Adipocyte (in vitro differentiated cells): ENCODE measurements at regions not wholly inside any gene's neighbourhood (a gene's known extent, or its start where the extent isn't known, plus 50 kb on each side); places are given as distances from the start of the nearest gene placed in this dataset.
"Not testable (repeated sequence)": the region's sequence is repeated elsewhere in the genome, so short reads cannot be mapped to it uniquely, and the experiment has no call there.

Source experiments
- DNase-seq: peaks from one replicate; pipeline ENCODE4 v3.0.0-alpha.2; 2015; ENCODE audit warnings: low read depth
- H3K27me3 ChIP-seq: replicated peaks from 2 replicates; pipeline ENCODE4 v1.7.0; 2013; ENCODE audit warnings: mild to moderate bottlenecking, low read length, moderate library complexity; ENCODE audit not compliant: control insufficient read depth, insufficient read depth
- H3K36me3 ChIP-seq: 2 replicates; pipeline ENCODE4 v1.7.0; 2013; ENCODE audit warnings: low read length, mild to moderate bottlenecking, moderate library complexity; ENCODE audit not compliant: control insufficient read depth, insufficient read depth, severe bottlenecking
- H3K4me1 ChIP-seq: 2 replicates; pipeline ENCODE4 v1.7.0; 2013; ENCODE audit warnings: mild to moderate bottlenecking, low read length, moderate library complexity; ENCODE audit not compliant: control insufficient read depth, insufficient read depth
- H3K4me3 ChIP-seq: 2 replicates; pipeline ENCODE4 v1.7.0; 2013; ENCODE audit warnings: mild to moderate bottlenecking, low read length, moderate library complexity
- H3K9ac ChIP-seq: 2 replicates; pipeline ENCODE4 v1.7.0; 2013; ENCODE audit warnings: mild to moderate bottlenecking, low read length, moderate library complexity
- H3K9me3 ChIP-seq: 2 replicates; pipeline ENCODE4 v1.7.0; 2013; ENCODE audit warnings: mild to moderate bottlenecking, low read length, moderate library complexity; ENCODE audit not compliant: control insufficient read depth

DNA sequence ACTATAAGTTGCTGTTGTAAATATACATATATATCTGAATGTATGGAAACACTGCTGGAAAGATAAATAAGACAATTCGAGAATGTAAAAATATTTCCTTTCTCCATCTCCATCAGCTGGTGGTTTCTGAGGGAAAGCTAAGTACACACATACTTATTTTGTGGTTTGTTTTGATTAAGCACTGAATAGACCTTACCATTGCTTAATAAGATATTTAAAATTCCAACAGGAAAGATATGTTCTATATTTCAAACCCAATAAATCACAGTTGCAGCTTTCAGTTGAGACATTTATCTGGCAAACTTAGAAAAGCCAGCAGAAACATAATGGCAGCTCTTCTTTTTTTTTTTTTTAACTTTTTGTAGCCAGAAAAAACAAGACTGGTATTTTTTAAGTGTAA is 160.4 kb downstream of the VGLL3 start:
- Histone ChIP-seq H3K9me3 (no peaks in the 10 kb centered on the region), H3K27me3 (no peaks in the 10 kb centered on the region), H3K36me3 (no peaks in the 10 kb centered on the region), H3K9ac (no peak overlapping the region), H3K4me1 (peaks cover 13% of the 10 kb centered on the region), H3K4me3 (no peak overlapping the region)
- peak; percentile 66 for DNase-seq

DNA sequence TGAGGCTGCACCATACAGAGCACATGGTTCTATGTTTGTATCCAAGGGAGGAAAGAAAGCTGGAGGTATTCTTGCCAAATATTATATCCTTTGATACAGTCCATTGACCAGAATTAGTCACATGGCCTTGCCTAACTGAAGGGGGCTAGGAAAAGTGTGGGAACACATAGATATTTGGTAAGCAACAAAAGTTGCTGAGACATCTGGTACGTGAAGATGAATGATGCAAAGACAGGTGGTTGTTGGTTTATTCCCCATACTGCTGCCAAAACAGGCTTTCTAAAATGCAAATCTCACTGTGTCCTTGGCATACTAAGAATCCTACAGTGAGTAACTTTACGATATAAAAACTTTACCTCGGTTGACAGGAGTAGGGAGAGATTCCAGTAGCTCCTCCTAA is 162.2 kb downstream of the VGLL3 start:
- H3K4me1 ChIP-seq = peaks cover 13% of the 10 kb centered on the region
- H3K36me3 ChIP-seq = no peaks in the 10 kb centered on the region
- no peak overlapping the region for H3K4me3 ChIP-seq
- H3K9ac ChIP-seq = no peak overlapping the region
- no peaks in the 10 kb centered on the region for H3K27me3 ChIP-seq
- H3K9me3 ChIP-seq = no peaks in the 10 kb centered on the region
- DNase-seq = no peak

DNA sequence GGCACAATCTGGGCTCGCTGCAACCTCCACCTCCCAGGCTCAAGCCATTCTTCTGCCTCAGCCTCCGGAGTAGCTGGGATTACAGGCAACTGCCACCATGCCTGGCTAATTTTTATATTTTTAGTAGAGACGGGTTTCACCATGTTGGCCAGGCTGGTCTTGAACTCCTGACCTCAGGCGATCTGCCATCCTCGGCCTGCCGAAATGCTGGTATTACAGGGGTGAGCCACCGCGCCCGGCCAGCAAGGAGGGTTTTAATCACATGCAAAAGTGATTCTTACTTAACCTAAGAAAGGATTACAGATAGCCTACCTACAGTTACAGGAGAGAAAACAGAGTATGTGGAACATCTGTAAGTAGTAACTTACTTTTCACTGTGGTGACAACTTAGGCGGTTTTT is 163.4 kb downstream of the VGLL3 start:
- H3K27me3 ChIP-seq, DNase-seq, H3K9ac ChIP-seq, H3K4me3 ChIP-seq, H3K36me3 ChIP-seq, H3K9me3 ChIP-seq: not testable (repeated sequence)
- H3K4me1 ChIP-seq = peaks cover 13% of the 10 kb centered on the region

DNA sequence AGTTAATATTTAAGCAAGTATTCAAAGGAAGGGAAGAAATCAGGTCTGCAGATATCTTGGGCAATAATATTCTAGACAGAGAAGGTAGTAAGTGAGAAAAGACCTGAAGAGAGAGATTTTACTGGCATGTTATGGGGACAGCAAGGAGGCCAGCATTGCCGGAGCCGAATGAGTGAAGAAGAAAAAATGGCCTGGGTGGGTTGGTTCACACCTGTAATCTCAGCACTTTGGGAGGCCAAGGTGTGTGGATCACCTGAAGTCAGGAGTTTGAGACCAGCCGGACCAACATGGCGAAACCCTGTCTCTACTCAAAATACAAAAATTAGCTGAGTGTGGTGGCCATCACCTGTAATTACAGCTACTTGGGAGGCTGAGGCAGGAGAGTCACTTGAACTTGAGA is 164.7 kb downstream of the VGLL3 start:
- no peak overlapping the region for H3K9ac ChIP-seq
- H3K9me3 ChIP-seq = no peaks in the 10 kb centered on the region
- no peaks in the 10 kb centered on the region for H3K27me3 ChIP-seq
- DNase-seq = no peak
- peaks cover 10% of the 10 kb centered on the region for H3K4me1 ChIP-seq
- no peak overlapping the region for H3K4me3 ChIP-seq
- no peaks in the 10 kb centered on the region for H3K36me3 ChIP-seq

DNA sequence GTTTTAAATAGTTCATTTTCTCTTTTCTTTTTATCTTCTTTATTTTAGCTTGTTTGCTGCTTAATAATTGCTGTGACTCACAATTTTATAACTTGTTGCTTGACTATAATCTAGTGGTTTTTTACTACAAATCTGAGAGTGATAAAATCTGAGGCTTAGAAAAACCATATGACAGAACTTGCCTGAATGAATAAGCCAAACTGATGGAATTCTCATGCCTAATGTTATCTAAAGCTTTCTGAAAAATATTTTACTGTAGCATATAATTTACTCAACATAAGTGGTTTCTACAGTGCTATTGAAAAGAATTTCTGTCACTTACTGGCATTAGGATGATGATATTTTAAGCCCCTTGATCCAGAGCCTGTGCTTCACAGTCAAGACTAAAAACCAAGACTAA is 175.1 kb downstream of the VGLL3 start:
- Histone ChIP-seq H3K4me1 (peaks cover 18% of the 10 kb centered on the region), H3K9ac (no peak overlapping the region), H3K27me3 (no peaks in the 10 kb centered on the region), H3K9me3 (no peaks in the 10 kb centered on the region), H3K4me3 (no peak overlapping the region), H3K36me3 (no peaks in the 10 kb centered on the region)
- no peak for DNase-seq

DNA sequence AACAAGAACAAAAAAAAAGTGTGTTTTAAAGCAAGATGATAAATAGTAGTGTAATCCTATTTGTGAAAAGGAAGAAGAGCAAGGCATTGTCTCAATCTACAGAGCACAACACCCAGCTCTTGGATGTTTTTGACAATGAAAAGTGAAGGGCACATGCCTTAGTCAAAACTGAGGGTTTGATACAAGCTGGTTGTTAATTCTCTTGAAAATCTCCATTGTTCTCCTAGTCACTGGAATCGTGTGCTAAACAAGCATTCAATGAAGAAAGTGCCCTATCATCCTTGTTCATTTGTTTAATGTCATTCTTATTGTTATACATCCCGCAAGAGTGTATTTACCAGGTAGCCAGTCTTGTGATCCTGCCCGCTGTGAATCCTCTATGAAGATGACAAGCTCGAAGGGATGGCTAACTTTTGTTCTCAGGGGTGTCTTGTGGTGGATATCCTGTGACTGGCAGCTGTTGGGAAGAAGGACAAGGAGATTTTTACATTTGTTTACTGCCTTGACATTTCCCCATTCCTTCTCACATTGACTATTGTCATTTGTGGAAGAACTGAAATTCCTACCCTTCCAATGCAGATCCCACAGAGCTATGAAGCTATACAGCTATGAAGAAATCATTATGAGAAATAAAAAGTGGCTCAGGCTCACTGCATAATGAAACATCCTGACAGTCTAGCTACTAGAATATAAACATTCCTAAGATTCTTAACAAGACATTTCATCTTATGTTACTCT is 175.9 kb downstream of the VGLL3 start:
- Histone ChIP-seq H3K27me3 (no peaks in the 10 kb centered on the region), H3K4me1 (peaks cover 15% of the 10 kb centered on the region), H3K9me3 (no peaks in the 10 kb centered on the region), H3K36me3 (no peaks in the 10 kb centered on the region), H3K9ac (no peak overlapping the region), H3K4me3 (no peak overlapping the region)
- peak; percentile 59 for DNase-seq

DNA sequence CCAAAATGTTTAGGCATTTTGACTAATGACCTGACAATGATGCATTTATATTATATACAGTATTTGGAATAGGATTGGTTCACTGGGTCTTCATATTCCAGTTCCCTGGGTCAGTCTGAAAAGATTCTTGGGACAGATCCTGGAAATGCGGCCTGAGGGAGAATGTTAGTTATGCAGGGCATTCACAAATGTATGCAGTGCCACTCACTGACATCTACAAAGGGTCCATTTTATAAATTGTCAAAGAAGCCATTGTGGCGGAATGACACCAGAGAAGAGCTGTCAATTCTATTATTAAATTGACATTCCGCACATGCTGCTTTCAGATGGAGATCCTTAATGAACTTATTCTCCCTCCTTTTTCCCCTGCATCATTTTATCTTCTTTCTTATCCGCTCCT is 176.6 kb downstream of the VGLL3 start:
- no peaks in the 10 kb centered on the region for H3K36me3 ChIP-seq
- no peak for DNase-seq
- peaks cover 15% of the 10 kb centered on the region for H3K4me1 ChIP-seq
- H3K4me3 ChIP-seq = no peak overlapping the region
- H3K9me3 ChIP-seq = no peaks in the 10 kb centered on the region
- H3K9ac ChIP-seq = no peak overlapping the region
- no peaks in the 10 kb centered on the region for H3K27me3 ChIP-seq

DNA sequence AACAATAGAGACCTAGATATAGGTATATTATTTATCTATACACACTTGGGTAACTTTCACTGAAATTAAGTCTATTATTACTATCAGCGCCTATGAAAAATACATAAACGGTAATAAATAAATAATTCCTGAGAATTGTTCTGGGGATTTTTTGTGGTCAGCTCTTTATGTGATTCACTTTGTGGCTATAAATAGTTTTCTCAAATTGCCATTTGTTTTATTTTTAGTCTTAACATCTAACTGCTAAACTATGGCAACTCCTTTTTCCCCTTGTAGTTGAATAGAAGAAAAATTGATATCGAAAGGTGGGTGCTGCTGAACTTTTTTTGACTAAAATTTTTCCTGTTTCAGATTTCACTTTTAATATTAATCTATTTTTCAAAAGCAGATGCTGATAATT is 189.0 kb downstream of the VGLL3 start:
- H3K9me3 ChIP-seq = peaks cover 9% of the 10 kb centered on the region
- H3K27me3 ChIP-seq = no peaks in the 10 kb centered on the region
- no peaks in the 10 kb centered on the region for H3K36me3 ChIP-seq
- H3K4me1 ChIP-seq = peaks cover 11% of the 10 kb centered on the region
- DNase-seq = peak; percentile 39
- no peak overlapping the region for H3K4me3 ChIP-seq
- no peak overlapping the region for H3K9ac ChIP-seq

DNA sequence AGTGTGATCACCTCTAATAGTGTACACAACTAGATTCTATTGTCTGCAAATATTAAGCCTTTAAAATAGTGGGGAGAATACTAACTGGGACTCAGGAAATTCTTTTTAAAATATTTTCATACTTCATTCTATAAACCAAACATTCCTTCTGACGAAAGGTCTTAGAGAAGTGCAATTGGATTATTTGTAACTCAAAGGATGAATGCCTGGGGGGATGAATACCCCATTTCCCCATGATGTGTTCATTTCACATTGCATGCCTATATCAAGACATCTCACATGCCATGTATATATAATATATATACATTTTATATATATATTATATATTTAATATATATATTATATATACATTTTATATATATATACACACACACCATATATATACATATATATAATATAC is 189.9 kb downstream of the VGLL3 start:
- Histone ChIP-seq H3K9ac (no peak overlapping the region), H3K27me3 (no peaks in the 10 kb centered on the region), H3K4me3 (no peak overlapping the region), H3K36me3 (no peaks in the 10 kb centered on the region), H3K9me3 (peaks cover 1% of the 10 kb centered on the region), H3K4me1 (peaks cover 11% of the 10 kb centered on the region)
- DNase-seq = no peak

DNA sequence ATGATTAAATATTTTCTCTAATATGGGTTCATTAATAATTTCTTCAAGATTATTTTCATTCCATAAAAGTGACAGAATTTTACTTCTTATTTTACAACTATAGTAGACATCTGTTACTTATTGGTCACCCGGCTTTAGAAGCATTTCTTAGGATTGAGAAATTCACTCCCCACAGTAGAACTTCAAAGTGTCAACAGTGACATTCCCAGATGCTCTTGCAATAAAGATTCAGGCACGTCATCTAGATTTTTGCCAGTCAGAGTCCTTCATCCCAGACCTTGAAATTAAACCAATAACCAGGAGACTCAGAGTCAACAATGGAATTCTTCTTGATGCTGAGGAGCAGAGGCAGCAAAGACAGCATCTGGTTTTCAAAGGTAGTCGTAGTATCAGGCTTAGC is 190.8 kb downstream of the VGLL3 start:
- DNase-seq = peak; percentile 43
- Histone ChIP-seq H3K27me3 (no peaks in the 10 kb centered on the region), H3K36me3 (no peaks in the 10 kb centered on the region), H3K4me1 (peaks cover 12% of the 10 kb centered on the region), H3K9me3 (no peaks in the 10 kb centered on the region), H3K9ac (no peak overlapping the region), H3K4me3 (no peak overlapping the region)

DNA sequence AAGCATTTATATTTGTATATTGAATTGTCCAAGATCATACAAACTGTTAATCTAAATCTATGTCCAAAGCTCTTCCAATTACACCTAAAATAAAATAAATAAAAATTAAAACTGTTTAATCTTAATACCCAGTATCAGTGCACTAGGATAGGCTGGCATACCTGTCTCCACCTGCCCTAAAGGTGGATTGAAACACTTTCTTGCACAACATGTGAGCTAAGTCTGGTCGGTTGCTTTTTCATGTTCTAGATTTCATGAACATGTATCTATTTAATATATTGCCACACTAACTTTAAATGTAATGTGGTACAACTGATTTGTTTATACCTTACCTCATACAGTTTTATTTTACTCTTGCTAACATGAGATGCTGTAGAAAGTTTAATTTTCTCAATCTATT is 193.0 kb downstream of the VGLL3 start:
- Histone ChIP-seq H3K4me1 (peaks cover 34% of the 10 kb centered on the region), H3K4me3 (no peak overlapping the region), H3K36me3 (no peaks in the 10 kb centered on the region), H3K9ac (no peak overlapping the region), H3K9me3 (no peaks in the 10 kb centered on the region), H3K27me3 (no peaks in the 10 kb centered on the region)
- DNase-seq = no peak
